HG02763 (cell line): ENCODE measurements at regions not wholly inside any gene's neighbourhood (a gene's known extent, or its start where the extent isn't known, plus 50 kb on each side); places are given as distances from the start of the nearest gene placed in this dataset.

Source experiments
- ATAC-seq: cut with Tn5 transposase; IDR thresholded peaks from one replicate; pipeline ENCODE4 v1.9.1; 2021; ENCODE audit warnings: mild to moderate bottlenecking, moderate library complexity; ENCODE audit not compliant: unreplicated experiment

DNA sequence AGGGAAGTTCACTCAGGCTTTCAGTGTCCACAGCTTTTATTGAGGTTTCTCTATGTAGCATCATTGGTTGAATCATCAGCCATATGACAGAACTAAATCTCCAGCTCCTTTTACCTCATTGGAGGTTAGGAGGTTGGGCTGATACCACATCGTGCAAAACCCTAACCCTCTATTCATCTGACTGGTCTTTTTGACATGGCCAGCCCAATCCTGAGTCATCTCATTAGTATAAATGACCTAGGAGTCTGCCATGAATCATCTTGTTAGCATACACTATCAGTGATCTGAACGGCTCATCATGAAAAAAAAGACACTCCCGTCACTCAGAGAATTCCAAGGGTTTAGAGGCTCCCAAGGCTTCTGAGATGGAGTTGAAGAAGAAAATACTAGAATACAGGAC, 669.8 kb upstream of the POT1 start:
- no peak for ATAC-seq

DNA sequence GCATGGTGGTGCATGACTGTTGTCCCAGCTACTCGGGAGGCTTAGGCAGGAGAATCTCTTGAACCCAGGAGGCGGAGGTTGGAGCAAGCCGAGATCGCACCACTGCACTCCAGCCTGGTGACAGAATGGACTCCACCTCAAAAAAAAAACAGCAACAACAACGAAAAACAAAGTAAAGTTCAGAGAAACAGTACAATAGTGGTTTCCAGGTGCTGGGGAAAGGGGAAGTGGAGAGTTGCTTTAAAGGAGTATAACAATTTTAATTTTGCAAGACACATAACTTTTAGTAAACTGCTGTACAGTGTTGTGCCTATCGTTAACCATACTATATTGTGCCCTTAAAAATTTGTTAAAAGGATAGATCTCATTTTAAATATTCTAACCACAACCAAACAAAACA, 662.7 kb upstream of the POT1 start:
- ATAC-seq, result no peak

DNA sequence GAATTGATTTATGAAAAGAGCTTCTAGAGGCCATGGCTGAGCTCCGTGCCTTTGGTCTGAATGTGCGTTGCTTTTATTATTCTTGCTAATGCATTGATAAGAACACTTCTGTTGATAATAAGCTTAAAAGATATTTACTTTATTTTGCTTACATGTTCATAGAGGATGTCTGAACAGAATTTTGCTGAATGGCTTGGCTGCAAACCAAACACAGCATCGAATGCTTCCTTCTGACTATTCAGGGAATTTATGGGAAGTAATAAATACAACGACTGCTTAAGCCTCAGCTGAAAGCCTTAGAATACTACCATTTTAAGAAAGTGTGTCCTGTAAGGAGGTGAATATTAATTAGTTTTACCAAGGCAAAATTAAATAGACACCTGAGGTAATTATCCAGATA, 643.5 kb upstream of the POT1 start:
- ATAC-seq, result no peak

DNA sequence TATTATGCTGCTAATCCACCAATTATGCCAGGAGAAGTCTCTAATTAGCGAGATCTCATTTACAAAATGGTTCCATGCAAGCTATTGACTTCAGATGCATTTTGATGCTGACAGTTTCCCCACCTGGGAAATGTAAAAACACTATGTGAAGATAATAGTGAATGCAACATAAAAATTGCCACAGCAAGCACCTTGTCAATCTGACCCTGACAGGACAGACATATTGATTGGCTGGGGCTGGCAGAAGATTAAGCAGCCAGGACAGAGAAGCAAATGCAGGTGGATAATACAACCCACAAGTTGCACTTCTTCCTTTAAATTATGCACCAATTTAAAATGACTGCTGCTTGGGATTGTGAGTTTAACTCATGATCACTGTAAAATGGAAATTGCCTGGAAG, 642.8 kb upstream of the POT1 start:
- no peak for ATAC-seq

DNA sequence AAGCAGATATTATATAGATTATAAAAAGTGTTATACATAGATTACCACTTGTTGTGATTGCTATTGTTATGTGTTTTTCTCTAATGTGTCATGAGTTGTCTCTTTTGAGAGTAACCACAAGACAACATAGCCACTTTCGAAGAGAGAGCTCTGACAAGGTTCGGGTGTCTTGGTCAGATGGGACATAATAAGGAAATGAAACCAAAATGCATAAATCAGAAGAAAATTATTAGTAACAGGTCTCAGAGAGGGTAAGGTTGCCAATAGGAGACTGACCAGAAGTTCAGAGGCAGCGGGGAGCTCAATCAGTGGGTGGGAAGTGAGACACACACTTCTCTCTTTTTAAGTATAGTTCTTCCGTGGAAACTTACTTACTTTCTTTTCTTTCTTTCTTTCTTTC, 639.2 kb upstream of the POT1 start:
- peak; percentile 97 for ATAC-seq

DNA sequence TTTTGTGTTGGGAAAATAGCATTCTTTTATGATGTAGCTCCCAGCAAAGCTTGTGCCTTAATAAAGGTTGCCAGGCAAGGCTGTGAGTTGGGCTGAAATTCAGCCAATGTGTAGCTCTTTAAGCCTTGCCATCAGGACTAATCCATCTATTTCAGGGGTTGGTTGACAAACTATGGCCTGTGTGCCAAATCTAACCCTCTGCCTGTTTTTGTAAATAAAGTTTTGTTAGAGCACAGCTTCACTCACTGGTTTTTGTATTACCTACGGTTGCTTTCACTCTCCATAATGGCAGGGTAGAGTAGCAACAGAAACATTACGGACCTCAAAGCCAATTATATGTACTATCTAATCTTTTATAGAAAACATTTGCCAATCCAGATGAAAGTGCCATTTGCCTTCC, 638.1 kb upstream of the POT1 start:
- no peak for ATAC-seq

DNA sequence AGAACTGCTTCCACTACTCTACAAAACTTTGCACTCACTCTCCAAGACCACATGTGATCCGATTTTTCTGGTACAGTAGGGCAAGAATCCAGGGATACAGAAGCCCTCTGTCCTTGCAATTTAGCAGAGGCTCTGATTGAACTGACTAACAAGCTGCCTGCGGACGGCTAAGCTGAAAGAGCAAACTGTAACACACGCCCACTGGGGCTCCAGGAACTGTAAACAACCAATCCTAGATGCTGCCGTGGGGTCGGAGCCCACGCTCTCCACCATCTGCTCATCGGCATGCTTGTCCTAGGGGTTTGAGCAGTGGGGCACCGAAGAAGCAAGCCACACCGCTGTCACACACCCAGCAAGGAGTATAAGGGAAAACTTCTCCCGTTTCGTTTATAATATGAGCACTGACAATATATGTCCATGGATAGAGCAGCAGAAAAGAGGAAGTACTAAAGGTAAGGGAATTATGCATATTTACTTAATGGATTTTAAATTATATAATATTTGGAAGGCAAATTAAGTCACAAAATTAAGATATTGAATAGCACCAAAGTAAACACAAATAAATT, 634.4 kb upstream of the POT1 start:
- ATAC-seq, result no peak

DNA sequence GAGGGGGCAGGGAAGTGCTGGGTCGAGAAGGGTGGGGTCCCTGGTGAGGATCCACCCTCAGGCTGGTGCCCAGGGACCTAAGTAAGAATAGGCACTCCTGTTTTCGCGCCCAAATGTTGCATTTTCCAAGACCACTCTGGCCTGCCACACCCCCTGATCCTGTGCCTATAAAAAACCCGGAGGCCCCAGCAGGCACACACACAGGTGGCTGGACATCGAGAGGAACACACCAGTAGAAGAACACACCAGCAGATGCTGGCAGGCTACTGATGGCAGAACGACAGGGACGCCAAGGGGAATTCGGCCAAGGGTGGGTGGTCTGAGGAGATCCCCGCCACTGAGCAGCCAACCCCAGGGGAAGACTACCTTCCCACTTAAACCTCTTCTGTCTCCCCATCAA, 633.9 kb upstream of the POT1 start:
- no peak for ATAC-seq

DNA sequence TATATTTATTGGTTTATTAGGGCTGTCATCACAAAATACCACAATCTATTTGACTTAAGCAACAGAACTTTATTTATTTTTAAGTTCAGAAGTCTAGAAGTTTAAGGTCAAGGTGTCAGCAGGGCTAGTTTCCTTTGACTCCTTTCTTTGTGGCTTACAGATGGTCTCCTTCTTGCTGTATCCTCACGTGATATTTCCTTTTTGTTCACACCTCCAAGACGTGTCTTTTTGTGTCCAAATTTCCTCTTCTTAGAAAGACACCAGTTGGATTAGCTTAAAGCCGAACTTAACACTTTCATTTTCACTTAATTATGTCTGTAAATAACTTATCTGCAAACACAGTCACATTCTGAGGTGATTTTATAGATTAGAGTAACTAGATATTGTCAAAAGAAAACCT, 631.4 kb upstream of the POT1 start:
- ATAC-seq, result no peak

DNA sequence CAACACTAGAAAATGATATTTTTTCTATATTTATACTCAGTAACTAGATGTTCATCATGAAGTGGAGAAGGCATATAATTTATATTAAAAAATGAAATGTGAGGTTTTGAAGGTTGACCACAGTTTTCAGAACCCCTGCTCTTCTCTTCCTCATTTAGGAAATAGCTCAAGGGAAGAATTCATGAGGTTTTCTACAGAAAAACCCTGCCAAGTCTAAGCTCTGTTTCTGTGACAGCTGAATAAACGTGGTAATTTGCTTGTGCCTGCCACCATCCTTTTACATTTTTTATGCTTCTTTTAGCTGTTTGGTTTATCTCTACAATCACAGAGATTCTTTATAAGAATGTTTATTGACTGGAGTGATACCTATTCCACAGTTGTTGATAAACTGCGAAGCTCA, 630.3 kb upstream of the POT1 start:
- no peak for ATAC-seq

DNA sequence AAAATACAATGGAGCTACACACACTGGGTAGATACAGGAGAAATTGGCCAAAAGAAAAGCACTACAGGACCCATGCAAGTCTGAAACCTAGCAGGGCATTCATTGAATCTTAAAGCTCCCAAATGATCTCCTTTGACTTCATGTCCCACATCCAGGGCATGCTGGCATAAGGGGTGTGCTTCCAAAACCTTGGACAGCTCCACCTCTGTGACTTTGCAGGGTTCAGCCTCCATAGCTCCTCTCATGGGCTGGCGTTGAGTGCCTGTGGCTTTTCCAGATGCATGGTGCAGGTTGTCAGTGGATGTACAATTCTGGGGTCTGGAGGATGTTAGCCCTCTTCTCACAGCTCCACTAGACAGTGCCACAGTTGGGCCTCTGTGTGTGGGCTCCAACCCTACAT, 626.3 kb upstream of the POT1 start:
- no peak for ATAC-seq

DNA sequence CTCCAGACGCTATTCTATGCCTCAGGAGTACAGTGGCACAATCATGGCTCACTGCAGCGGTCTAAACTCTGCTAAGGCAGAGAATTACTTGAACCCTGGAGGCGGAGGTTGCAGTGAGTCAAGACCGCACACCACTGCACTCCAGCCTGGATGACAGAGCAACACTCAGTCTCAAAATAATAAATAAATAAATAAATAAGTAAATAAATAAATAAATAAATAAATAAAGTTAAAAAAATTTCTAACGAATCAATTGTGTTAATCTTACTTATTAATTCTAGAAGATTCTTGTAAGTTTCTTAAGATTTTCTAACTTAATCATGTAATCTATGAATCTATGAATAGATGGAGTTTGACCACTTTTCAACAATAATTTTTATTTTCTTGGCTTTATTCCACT, 621.4 kb upstream of the POT1 start:
- no peak for ATAC-seq

DNA sequence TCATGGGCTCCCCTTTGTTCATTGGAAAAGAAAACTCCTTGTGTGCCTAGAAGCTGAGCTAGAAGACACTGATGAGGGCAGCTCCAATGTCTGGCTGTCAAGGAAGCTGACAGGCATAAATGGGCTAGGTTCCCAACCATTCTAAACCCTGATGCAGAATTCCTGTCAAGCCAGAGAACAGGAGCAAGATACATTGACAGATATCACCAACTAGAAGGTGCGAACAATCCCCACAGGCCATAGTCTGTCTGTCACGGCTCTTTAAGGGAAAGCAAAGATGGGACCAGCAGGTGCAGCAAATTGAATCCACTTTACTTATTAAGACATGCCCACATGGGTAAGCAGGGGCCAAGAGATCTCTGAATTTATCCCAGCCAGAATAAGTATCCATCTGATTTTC, 617.9 kb upstream of the POT1 start:
- ATAC-seq, result no peak

DNA sequence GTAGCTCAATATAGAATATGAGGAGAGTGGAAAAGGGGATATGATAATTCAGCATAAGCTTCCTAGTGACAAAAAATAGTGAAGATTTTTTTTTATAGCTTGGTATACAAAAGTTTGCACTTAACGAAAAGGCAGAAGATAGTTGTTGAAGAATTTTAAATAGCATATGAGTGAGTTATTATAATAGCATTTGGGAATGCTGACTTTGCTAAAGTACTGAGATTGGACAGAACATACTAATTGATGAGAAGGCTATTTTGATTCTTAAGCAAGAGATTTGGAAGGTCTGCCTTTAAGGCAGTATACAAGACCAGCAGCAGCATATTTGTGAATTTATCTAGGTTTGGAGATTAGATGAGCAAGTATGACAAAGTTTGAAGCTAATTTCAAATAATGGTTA, 600.9 kb upstream of the POT1 start:
- ATAC-seq, result no peak

DNA sequence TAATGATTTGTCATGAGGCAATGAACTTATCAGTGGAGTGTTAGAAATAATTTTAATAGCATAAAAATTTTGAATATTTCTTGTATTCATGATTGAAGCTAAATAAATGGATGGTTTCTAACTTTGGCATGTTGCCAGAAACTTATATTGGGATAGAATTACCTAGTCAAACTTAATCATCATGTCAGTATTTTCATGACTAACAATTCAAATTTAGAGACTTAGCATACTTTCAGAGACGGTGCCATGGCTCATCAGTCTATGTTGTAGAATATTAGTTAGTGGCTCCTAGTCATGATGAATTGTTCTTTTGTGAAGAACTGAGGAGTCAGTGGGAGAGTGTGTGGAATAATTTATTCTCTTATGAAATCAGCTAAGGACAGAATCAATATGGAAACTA, 599.6 kb upstream of the POT1 start:
- ATAC-seq, result no peak

DNA sequence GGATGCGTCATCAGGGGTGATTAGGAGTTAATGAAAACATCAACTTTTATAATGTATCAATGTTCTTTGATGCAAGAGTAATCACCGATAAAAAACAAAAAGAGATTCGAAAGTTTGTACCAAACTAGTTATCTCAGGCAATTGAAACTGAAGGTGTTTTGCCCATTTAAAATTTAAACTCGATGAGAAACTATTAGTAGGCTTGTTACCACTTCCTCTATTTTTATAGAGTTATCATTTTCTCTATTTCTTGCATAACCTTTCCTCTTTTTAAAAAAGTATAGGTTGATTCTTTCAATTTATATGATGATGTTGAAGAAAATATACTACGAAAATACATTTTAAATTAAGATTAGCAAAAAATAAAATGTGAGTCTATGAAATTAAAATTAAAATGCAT, 597.3 kb upstream of the POT1 start:
- no peak for ATAC-seq

DNA sequence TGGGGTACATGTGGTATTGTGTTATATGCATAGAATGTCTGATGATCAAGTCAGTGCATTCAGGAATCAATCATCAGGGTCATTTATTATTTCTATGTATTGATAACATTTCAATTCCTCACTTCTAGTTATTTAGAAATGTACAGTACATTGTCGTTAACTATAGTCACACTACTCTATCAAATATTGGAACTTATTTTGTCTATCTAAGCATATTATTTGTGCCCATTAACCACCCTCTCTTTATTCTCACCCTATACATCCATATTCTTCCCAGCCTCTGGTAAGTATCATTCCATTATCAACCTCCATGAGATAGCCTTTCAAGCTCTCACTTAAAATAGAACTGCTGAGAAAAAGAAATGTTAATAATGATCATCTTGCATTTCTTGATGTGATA, 596.5 kb upstream of the POT1 start:
- no peak for ATAC-seq

DNA sequence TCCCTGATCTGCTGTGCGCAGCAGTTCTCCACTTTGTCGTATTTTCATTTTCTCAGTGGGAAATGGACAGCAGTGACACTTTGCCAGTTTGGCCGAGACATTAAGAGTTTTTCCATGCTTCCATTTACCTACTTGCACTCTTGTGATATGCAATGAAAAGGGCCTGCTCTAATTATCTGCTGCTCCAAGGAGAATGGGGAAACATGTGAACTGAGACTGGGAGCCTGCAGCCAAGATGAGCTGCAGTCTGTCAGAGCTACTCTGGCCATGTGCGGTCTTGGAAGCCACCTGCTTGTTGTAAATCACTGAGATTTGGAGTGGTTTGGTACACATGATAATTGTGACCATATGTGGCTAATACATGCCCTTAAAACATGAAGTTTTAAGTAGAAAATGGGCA, 586.6 kb upstream of the POT1 start:
- no peak for ATAC-seq

DNA sequence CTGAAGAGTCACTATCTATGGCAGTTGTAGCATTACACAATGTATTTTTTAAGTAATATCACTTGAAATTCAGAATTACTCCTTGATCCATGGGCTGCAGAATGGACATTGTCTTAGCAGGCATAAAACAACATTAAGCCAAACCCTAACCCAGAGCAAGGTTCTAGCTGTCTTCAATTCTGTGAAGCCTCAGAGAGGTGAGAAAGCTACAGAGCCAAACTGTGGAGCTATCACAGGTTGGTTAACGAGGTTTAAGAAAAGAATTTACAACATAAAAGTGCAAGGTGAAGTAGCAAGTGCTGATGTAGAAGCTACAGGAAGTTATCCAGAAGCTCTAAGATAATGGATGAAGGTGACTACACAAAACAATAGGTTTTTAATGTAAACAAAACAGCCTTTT, 582.7 kb upstream of the POT1 start:
- no peak for ATAC-seq

DNA sequence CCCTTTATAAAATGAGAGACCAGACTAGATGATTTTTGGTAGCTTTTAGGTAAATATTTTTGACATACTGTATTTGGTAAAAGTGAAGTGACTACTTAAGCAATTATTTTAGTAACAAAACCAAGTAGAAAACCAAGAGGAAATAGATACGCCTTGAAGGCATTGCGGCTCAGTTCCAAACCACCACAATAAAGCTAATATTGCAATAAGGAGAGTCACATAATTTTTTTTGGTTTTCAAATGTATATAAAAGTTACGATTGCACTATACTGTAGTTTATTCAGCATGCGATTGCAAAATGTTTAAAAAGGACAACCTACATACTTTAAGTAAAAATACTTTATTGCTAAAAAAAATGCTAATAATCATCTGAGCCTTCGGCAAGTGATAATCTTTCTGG, 581.7 kb upstream of the POT1 start:
- no peak for ATAC-seq

DNA sequence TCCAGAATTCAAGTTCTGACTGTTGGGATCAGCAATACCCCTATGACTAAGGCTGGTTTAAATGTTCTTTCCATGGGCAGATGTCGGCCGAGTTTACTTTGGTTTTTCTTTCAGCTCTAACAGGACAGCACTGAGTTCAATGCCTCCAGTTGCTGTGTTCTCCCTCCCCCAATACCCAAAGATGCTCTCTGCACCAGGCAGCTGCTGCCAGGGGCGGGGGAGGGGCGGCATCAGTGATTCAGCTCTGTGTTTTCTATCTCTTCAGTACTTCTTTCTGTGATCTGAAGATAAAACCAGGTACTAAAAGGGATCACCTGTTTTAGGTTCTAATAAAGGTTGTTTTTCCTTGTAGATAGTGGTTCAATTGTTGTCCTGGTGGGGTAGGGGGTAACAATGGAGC, 576.7 kb upstream of the POT1 start:
- no peak for ATAC-seq

DNA sequence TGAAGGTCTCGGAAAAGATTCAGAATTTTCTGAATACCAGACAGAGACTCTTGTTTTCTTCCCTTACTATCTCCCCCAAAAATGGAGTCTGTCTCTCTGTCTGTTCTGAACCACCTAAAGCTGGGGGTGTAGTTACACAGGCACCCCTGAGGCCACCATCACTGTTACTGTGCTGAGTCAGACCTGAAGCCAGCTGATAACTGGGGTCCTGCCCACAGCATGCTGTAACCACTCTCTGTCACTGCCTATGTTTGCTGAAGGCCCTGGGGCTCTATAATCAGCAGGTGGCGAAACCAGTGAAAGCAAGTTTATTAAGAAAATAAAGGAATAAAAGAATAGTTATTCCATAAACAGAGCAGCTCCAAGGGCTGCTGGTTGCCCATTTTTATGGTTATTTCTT, 575.2 kb upstream of the POT1 start:
- no peak for ATAC-seq

DNA sequence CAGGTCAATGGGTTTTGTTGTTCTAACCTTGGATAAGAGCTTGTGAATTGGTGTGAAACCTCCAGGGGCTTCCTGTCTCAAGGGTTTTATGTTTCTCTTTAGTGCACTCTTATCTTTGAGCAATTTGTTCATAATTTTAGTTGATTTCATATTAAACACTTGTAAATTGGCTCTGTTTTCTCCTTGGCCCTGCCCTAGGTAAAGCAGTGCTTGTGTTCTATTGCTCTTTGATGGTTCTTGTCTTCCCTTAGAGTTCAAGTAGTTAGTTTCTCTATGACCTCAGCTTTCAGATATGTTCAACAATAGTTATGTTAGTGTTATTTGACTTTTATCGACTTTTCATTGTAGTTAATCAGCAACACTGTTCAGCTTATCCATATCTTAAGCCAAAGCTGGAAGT, 566.4 kb upstream of the POT1 start:
- ATAC-seq, result no peak

DNA sequence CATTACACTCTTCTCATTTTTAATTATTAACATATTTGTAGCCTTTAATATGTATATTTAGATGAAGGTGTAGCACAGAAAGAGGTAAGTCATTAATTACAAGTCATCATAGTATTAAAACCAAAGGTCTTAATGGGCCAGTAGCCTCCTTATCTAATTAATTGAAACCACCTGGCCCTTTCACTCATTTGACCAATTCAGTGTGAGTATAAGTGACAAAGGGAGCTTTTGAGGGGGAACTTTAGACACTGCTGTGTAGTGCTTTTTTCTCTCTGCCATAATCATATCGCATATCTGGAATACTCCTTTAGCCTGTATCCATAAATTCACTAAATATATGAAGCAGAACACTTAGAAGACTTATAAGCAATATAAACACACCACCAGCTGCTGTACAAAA, 562.9 kb upstream of the POT1 start:
- no peak for ATAC-seq
